Transverse colon (tissue), 4 donors: ENCODE measurements at regions not wholly inside any gene's neighbourhood (a gene's known extent, or its start where the extent isn't known, plus 50 kb on each side); places are given as distances from the start of the nearest gene placed in this dataset.

Source experiments
- POLR2A ChIP-seq: fragments of 450-650 bp; IDR thresholded peaks from one replicate; pipeline ENCODE4 v1.6.1; 2016; ENCODE audit warnings: antibody characterized with exemption, mild to moderate bottlenecking, moderate library complexity
- POLR2AphosphoS5 ChIP-seq, 3 donors: sonication (generic); formaldehyde crosslinking; IDR thresholded peaks; one replicate each; pipeline ENCODE4 v1.6.1; 2016; ENCODE audit warnings: antibody characterized with exemption in 3 of 3
- TF ChIP-seq, protein P1 (sequence below), 5 experiments: fragments of 200-600 bp in 3 of 5; fragments of 450-650 bp in 2 of 5; sonication (generic) in 3 of 5; IDR thresholded peaks; 1 replicate in 2 of 5; 2 replicates in 3 of 5; pipeline ENCODE4 v1.5.1; 2016 to 2017; ENCODE audit warnings: antibody characterized with exemption in 5 of 5, inconsistent platforms in 3 of 5, mild to moderate bottlenecking in 2 of 5, moderate library complexity in 1 of 5

DNA sequence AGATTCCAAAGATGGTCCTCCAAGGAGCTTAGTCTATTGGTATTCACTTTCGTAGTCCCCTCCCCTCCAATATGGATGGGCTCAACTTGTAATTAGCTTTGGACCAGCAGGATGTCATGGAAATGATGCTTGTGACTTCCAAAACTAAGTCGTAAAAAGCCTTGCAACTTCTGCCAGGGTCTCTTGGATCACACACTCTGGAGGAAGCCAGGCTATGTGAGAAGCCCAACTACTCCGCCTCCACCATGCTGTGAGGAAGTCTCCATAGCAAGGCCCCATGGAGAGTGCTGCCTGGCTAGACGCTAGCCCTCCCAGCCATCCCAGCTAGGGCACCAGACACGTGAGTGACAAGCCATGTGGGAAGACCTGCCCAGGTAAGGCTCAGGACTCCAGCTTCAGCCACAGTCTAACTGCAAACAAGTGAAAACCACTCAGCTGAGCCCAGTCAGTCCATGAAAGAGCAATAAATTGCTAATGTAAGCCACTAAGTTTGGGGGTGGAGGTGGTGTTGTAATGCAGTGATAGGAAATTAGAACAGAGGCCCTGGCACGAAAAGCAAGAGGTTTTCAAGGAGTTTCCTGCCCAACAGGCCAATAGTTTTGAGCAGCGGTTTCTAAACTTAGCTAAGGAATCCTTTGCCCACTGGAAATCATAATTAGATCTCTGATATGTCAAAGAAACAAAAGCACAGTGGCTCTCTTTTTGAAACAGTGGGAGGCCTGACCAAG is 77.5 kb upstream of the GLI2 start:
- TF ChIP-seq POLR2A, result no peak
- TF ChIP-seq, protein P1, sequence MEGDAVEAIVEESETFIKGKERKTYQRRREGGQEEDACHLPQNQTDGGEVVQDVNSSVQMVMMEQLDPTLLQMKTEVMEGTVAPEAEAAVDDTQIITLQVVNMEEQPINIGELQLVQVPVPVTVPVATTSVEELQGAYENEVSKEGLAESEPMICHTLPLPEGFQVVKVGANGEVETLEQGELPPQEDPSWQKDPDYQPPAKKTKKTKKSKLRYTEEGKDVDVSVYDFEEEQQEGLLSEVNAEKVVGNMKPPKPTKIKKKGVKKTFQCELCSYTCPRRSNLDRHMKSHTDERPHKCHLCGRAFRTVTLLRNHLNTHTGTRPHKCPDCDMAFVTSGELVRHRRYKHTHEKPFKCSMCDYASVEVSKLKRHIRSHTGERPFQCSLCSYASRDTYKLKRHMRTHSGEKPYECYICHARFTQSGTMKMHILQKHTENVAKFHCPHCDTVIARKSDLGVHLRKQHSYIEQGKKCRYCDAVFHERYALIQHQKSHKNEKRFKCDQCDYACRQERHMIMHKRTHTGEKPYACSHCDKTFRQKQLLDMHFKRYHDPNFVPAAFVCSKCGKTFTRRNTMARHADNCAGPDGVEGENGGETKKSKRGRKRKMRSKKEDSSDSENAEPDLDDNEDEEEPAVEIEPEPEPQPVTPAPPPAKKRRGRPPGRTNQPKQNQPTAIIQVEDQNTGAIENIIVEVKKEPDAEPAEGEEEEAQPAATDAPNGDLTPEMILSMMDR (IDR thresholded peaks at IDR 0.05), result no peak
- TF ChIP-seq POLR2AphosphoS5 (IDR thresholded peaks at IDR 0.05), result no peak
